Choroid plexus epithelial cell (primary cell): ENCODE measurements at regions not wholly inside any gene's neighbourhood (a gene's known extent, or its start where the extent isn't known, plus 50 kb on each side); places are given as distances from the start of the nearest gene placed in this dataset.

ENCODE experiments used
- DNase-seq: peaks from one replicate; pipeline ENCODE4 v3.0.0-alpha.2; 2010; ENCODE audit warnings: low read depth
- H3K4me3 ChIP-seq: 2 replicates; pipeline ENCODE4 v1.5.1; 2011; ENCODE audit warnings: low read depth, mild to moderate bottlenecking, control low read depth, low read length, moderate library complexity
- CTCF ChIP-seq: conservative IDR thresholded peaks from 2 replicates; pipeline ENCODE4 v1.5.1; 2011; ENCODE audit warnings: low read depth, mild to moderate bottlenecking, control low read depth, inconsistent platforms, low read length, moderate library complexity

DNA sequence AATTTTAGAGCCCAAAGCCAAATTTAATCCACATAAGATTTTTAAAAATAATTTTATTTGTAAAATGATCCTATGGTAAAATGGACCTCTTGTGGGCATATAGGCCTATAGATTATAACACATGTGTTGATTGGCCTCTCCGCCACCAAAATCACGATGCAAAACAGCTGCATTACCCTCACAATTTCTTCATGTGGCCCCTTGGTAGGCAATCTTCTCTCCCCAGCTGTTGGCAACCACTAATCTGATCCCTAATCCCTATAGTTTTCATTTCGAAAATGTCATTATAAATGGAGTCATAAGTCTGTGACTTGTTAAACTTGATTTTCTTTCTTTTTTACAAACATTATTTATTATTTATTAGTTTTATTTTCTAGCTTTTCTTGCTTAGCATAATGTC, 263.9 kb upstream of the SULF2 start:
- no peak overlapping the region for H3K4me3 ChIP-seq
- TF ChIP-seq CTCF, result no peak
- DNase-seq, result no peak

- no peak for TF ChIP-seq CTCF
- no peak for DNase-seq
- H3K4me3 ChIP-seq, result no peak overlapping the region
Measured at GRCh38 chr20:48047447-48047846, 262.2 kb upstream of the SULF2 start.

DNA sequence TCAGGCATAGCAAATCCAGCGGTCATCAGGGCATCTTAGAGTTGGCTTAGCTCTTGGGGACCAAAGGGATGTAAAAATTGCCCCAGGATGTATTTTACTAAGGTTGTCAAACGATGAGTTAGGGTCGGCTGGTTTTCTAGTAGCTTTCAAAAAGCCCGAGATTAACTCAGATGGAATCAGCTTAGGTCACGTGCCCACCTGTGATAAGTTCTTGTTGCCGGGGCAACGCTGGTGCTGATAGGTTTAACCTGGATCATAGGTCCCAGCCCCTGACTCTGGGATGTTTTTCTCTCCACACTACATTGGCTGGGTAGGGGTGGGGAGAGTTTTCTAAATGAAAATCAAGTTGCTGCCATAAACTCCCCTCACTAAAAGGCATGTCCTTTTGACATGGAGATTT, 257.3 kb upstream of the SULF2 start:
- TF ChIP-seq CTCF, result no peak
- no peak overlapping the region for H3K4me3 ChIP-seq
- no peak for DNase-seq

- no peak for TF ChIP-seq CTCF
- DNase-seq, result no peak
Measured at GRCh38 chr20:48041078-48041780, 255.9 kb upstream of the SULF2 start.

GRCh38 chr20:48040491-48040890, 255.2 kb upstream of the SULF2 start:
- no peak for DNase-seq
- no peak for TF ChIP-seq CTCF
- no peak overlapping the region for H3K4me3 ChIP-seq

More at GRCh38 chr20:48041078-48041780, 255.9 kb upstream of the SULF2 start:
- H3K4me3 ChIP-seq, result no peak overlapping the region

DNA sequence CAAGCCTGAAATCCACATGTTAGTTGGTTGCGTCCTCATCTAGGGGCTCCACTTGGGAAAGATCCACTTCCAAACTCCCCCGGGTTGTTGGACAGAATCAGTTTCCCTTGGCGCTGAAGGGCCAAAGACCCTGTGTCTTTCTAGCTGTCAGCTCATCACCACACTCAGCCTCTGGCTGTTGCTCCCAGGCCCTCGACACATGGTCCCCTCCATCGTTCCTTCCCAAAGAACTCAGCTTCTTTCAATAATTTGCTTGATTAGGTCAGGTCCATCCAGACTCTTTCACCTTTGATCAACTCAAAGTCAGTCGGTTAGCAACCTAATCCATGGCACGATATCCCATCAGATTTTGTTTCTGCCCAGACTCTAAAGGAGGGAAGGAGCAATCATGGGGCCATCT, 254.8 kb upstream of the SULF2 start:
- no peak for DNase-seq
- H3K4me3 ChIP-seq, result no peak overlapping the region
- TF ChIP-seq CTCF, result no peak

- TF ChIP-seq CTCF, result no peak
- no peak overlapping the region for H3K4me3 ChIP-seq
- DNase-seq, result no peak
Measured at GRCh38 chr20:48039514-48039913, 254.2 kb upstream of the SULF2 start.
